Lung (tissue), 11 donors: ENCODE measurements at regions not wholly inside any gene's neighbourhood (a gene's known extent, or its start where the extent isn't known, plus 50 kb on each side); places are given as distances from the start of the nearest gene placed in this dataset.

Experiments
- ATAC-seq: fragments of 200-7000 bp; cut with Tn5 transposase; one replicate; pipeline ENCODE4 v1.9.1; 2020; ENCODE audit warnings: moderate number of reproducible peaks; ENCODE audit not compliant: insufficient read depth, low FRiP score
- DNase-seq, 3 donors: peaks; one replicate each; pipeline ENCODE4 v3.0.0-alpha.2; 2013 to 2017
- H3K27ac ChIP-seq, 2 donors: one replicate each; pipeline ENCODE4 v1.5.1; 2013; ENCODE audit warnings: mild to moderate bottlenecking in 2 of 2, moderate library complexity in 2 of 2, control low read depth in 1 of 2, inconsistent platforms in 1 of 2, low read depth in 1 of 2, low read length in 1 of 2
- H3K27me3 ChIP-seq, 3 donors: one replicate each; pipeline ENCODE4 v1.5.1; 2013; ENCODE audit warnings: low read length in 2 of 3; ENCODE audit not compliant: control insufficient read depth in 3 of 3, insufficient read depth in 3 of 3
- H3K36me3 ChIP-seq, 4 donors: one replicate each; pipeline ENCODE4 v1.5.1; 2013; ENCODE audit warnings: low read length in 4 of 4, mild to moderate bottlenecking in 1 of 4, moderate library complexity in 1 of 4; ENCODE audit not compliant: control insufficient read depth in 4 of 4, insufficient read depth in 4 of 4
- H3K4me1 ChIP-seq, 5 donors: one replicate each; pipeline ENCODE4 v1.5.1; 2013; ENCODE audit warnings: low read length in 5 of 5, mild to moderate bottlenecking in 2 of 5, moderate library complexity in 1 of 5; ENCODE audit not compliant: control insufficient read depth in 5 of 5, insufficient read depth in 5 of 5
- H3K4me3 ChIP-seq: one replicate; pipeline ENCODE4 v1.5.1; 2013; ENCODE audit warnings: mild to moderate bottlenecking, control low read depth, moderate library complexity
- H3K9ac ChIP-seq, 2 donors: one replicate each; pipeline ENCODE4 v1.5.1; 2013; ENCODE audit warnings: low read length in 2 of 2, control low read depth in 1 of 2; ENCODE audit not compliant: insufficient read depth in 1 of 2
- H3K9me3 ChIP-seq, 4 donors: one replicate each; pipeline ENCODE4 v1.5.1; 2013; ENCODE audit warnings: low read length in 3 of 4, mild to moderate bottlenecking in 1 of 4, moderate library complexity in 1 of 4; ENCODE audit not compliant: control insufficient read depth in 4 of 4, insufficient read depth in 3 of 4
- CTCF ChIP-seq: IDR thresholded peaks from 2 replicates; pipeline ENCODE4 v1.5.1; 2012; ENCODE audit warnings: mild to moderate bottlenecking; ENCODE audit errors: control extremely low read depth, extremely low read depth
- WGBS, 2 donors: extraction: QIAGEN DNeasy Blood & Tissue Kit; methylation state at CpG; one replicate each; pipeline ENCODE4 v1.1.7; 2013; 5-methylcytosine and 5-hydroxymethylcytosine counted together
- donor health status: control.
- donor health status: control.
- donor health status: Bipolar disorder and iron deficiency.
- donor health status: healthy.
- donor health status: DM: yes; HTN: yes; CAD: no.

GRCh38 chr12:92335831-92336230 is 190.2 kb upstream of the BTG1 start:
- H3K9me3 ChIP-seq = no peaks in the 10 kb centered on the region
- no peak overlapping the region for H3K4me3 ChIP-seq
- no peak for TF ChIP-seq CTCF
- no peaks in the 10 kb centered on the region for H3K27me3 ChIP-seq
- peak in 2 of 3 donors; percentile 28 to 41 for DNase-seq
- no peak for ATAC-seq
- no peaks in the 10 kb centered on the region for H3K36me3 ChIP-seq
- 60 to 70% methylated on average over 4 of the region's 4 CpGs for WGBS, 2 donors
- no peak overlapping the region for H3K27ac ChIP-seq
- H3K9ac ChIP-seq = no peak overlapping the region
- H3K4me1 ChIP-seq = peaks cover 0 to 18% (median 3%) of the 10 kb centered on the region in 5 donors

DNA sequence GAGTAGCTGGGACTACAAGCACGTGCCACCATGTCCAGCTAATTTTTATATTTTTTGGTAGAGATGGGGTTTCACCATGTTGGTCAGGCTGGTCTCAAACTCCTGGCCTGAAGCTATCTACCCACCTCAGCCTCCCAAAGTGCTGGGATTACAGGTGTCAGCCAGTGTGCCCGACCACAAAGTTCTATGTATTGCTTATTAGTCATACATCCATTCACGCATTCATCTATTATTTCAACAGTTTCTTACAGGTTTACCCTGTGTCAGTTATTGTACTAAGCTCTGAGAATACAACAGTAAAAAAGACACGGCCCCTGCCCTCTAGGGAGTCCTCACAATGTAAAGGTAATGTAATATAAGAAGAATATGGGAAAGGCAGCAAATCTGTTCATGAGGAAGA is 188.9 kb upstream of the BTG1 start:
- DNase-seq = no peak
- H3K9me3 ChIP-seq = no peaks in the 10 kb centered on the region
- no peaks in the 10 kb centered on the region for H3K36me3 ChIP-seq
- no peaks in the 10 kb centered on the region for H3K27me3 ChIP-seq
- H3K9ac ChIP-seq = no peak overlapping the region
- no peak for ATAC-seq
- WGBS, 2 donors = 94 to 95% methylated on average over 4 of the region's 4 CpGs
- TF ChIP-seq CTCF = no peak
- no peak overlapping the region for H3K27ac ChIP-seq
- H3K4me3 ChIP-seq = no peak overlapping the region
- peaks cover 0 to 18% (median 3%) of the 10 kb centered on the region in 5 donors for H3K4me1 ChIP-seq

- DNase-seq (no peak), ATAC-seq (no peak)
- Histone ChIP-seq H3K36me3 (no peaks in the 10 kb centered on the region), H3K4me3 (no peak overlapping the region), H3K4me1 (peaks cover 0 to 18% (median 3%) of the 10 kb centered on the region in 5 donors), H3K27me3 (no peaks in the 10 kb centered on the region), H3K9ac (no peak overlapping the region), H3K9me3 (no peaks in the 10 kb centered on the region), H3K27ac (no peak overlapping the region)
- 97 to 99% methylated on average over 2 of the region's 2 CpGs for WGBS, 2 donors
- TF ChIP-seq CTCF = no peak
Observed at GRCh38 chr12:92332552-92332951, 186.9 kb upstream of the BTG1 start.

DNA sequence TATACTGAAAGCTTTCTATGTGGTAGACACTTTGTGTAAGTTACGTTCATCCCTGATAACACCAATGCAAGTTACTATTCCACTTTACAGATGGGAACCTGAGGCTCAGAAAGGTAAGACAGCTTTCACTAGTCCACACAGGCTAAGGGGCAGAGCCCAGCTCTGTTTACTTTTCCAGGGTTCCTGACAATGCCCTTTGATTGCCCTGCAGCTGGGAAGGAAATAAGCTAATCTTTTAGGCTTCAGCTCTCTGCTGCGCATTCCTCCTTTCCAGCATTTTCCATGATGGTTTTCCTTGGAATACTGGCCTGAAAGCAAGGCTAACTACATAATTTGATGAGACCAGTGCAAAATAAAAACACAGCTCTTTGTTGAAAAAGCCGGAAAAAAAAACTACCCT is 185.7 kb upstream of the BTG1 start:
- Histone ChIP-seq H3K9me3 (no peaks in the 10 kb centered on the region), H3K9ac (no peak overlapping the region), H3K36me3 (no peaks in the 10 kb centered on the region), H3K27me3 (no peaks in the 10 kb centered on the region), H3K27ac (no peak overlapping the region), H3K4me1 (peaks cover 0 to 12% (median 3%) of the 10 kb centered on the region in 5 donors), H3K4me3 (no peak overlapping the region)
- DNase-seq (peak in 1 of 3 donors; percentile 21), ATAC-seq (no peak)
- 84 to 89% methylated on average over 3 of the region's 3 CpGs for WGBS, 2 donors
- TF ChIP-seq CTCF = no peak
